H9 (cell line): ENCODE measurements at regions not wholly inside any gene's neighbourhood (a gene's known extent, or its start where the extent isn't known, plus 50 kb on each side); places are given as distances from the start of the nearest gene placed in this dataset.

Experiments
- DNase-seq: peaks from one replicate; pipeline ENCODE4 v3.0.0-alpha.2; 2017
- H2AFZ ChIP-seq: one replicate; pipeline ENCODE4 v1.6.1; 2013; ENCODE audit warnings: mild to moderate bottlenecking, low read length, control low read depth, moderate library complexity
- H2AK5ac ChIP-seq: 2 replicates; pipeline ENCODE4 v1.6.1; 2013; ENCODE audit warnings: low read length, control low read depth, mixed read lengths; ENCODE audit not compliant: insufficient read length
- H2BK120ac ChIP-seq: one replicate; pipeline ENCODE4 v1.6.1; 2013; ENCODE audit warnings: low read depth, mild to moderate bottlenecking, low read length, control low read depth, inconsistent platforms; ENCODE audit not compliant: poor library complexity, severe bottlenecking
- H2BK12ac ChIP-seq: 2 replicates; pipeline ENCODE4 v1.6.1; 2013; ENCODE audit warnings: low read length, control low read depth, mixed read lengths, low read depth; ENCODE audit not compliant: insufficient read length
- H2BK15ac ChIP-seq: 2 replicates; pipeline ENCODE4 v1.6.1; 2013; ENCODE audit warnings: low read depth, low read length, control low read depth
- H2BK20ac ChIP-seq: one replicate; pipeline ENCODE4 v1.6.1; 2013; ENCODE audit warnings: low read depth, mild to moderate bottlenecking, low read length, control low read depth, inconsistent platforms; ENCODE audit not compliant: poor library complexity, severe bottlenecking
- H2BK5ac ChIP-seq: 2 replicates; pipeline ENCODE4 v1.6.1; 2013; ENCODE audit warnings: low read length, control low read depth, mixed read lengths; ENCODE audit not compliant: insufficient read length
- H3K14ac ChIP-seq: 2 replicates; pipeline ENCODE4 v1.6.1; 2013; ENCODE audit warnings: low read length, control low read depth; ENCODE audit not compliant: insufficient read depth
- H3K18ac ChIP-seq: 2 replicates; pipeline ENCODE4 v1.6.1; 2013; ENCODE audit warnings: low read depth, mild to moderate bottlenecking, mixed read lengths, low read length, control low read depth; ENCODE audit not compliant: insufficient read length
- H3K23ac ChIP-seq: 2 replicates; pipeline ENCODE4 v1.6.1; 2013; ENCODE audit warnings: low read length, control low read depth, mixed read lengths, low read depth; ENCODE audit not compliant: insufficient read length
- H3K23me2 ChIP-seq: 2 replicates; pipeline ENCODE4 v1.6.1; 2013; ENCODE audit warnings: low read depth, mild to moderate bottlenecking, mixed read lengths, low read length, control low read depth; ENCODE audit not compliant: insufficient read length, poor library complexity, severe bottlenecking
- H3K27ac ChIP-seq: 2 replicates; pipeline ENCODE4 v1.5.1; 2013; ENCODE audit warnings: low read length, control low read depth, mixed read lengths, low read depth; ENCODE audit not compliant: insufficient read length
- H3K27me3 ChIP-seq: 2 replicates; pipeline ENCODE4 v1.6.1; 2013; ENCODE audit warnings: low read length, control low read depth, inconsistent platforms; ENCODE audit not compliant: insufficient read depth
- H3K4ac ChIP-seq: 2 replicates; pipeline ENCODE4 v1.6.1; 2013; ENCODE audit warnings: low read depth, mild to moderate bottlenecking, control low read depth, inconsistent platforms, low read length, moderate library complexity
- H3K4me1 ChIP-seq: 2 replicates; pipeline ENCODE4 v1.6.1; 2013; ENCODE audit warnings: low read length, control low read depth, inconsistent platforms; ENCODE audit not compliant: insufficient read depth
- H3K4me2 ChIP-seq: 2 replicates; pipeline ENCODE4 v1.6.1; 2013; ENCODE audit warnings: low read length, control low read depth, mixed read lengths; ENCODE audit not compliant: insufficient read length, insufficient read depth
- H3K56ac ChIP-seq: 2 replicates; pipeline ENCODE4 v1.6.1; 2013; ENCODE audit warnings: low read depth, mild to moderate bottlenecking, mixed read lengths, low read length, control low read depth; ENCODE audit not compliant: insufficient read length
- H3K79me1 ChIP-seq: 2 replicates; pipeline ENCODE4 v1.6.1; 2013; ENCODE audit warnings: low read depth, mild to moderate bottlenecking, moderate library complexity, low read length, control low read depth, inconsistent platforms; ENCODE audit not compliant: insufficient read depth, poor library complexity, severe bottlenecking
- H3K79me2 ChIP-seq: 2 replicates; pipeline ENCODE4 v1.6.1; 2013; ENCODE audit warnings: low read length, control low read depth, inconsistent platforms; ENCODE audit not compliant: insufficient read depth
- H3K9ac ChIP-seq: 2 replicates; pipeline ENCODE4 v1.6.1; 2013; ENCODE audit warnings: low read length, control low read depth, mixed read lengths; ENCODE audit not compliant: insufficient read length; ENCODE audit errors: extremely low read depth
- H3K9me3 ChIP-seq: one replicate; pipeline ENCODE4 v1.6.1; 2013; ENCODE audit warnings: low read depth, low read length, inconsistent platforms; ENCODE audit not compliant: control insufficient read depth
- H3T11ph ChIP-seq: one replicate; pipeline ENCODE4 v1.6.1; 2013; ENCODE audit warnings: mild to moderate bottlenecking, low read length, control low read depth, inconsistent platforms
- H4K20me1 ChIP-seq: one replicate; pipeline ENCODE4 v1.6.1; 2013; ENCODE audit not compliant: control insufficient read depth, insufficient read length, insufficient read depth
- H4K5ac ChIP-seq: 2 replicates; pipeline ENCODE4 v1.6.1; 2013; ENCODE audit warnings: low read depth, mild to moderate bottlenecking, mixed read lengths, low read length, control low read depth; ENCODE audit not compliant: insufficient read length
- H4K8ac ChIP-seq: replicated peaks from 2 replicates; pipeline ENCODE4 v1.6.1; 2013; ENCODE audit warnings: low read length, control low read depth, mixed read lengths, low read depth; ENCODE audit not compliant: insufficient read length
- H4K91ac ChIP-seq: 2 replicates; pipeline ENCODE4 v1.6.1; 2013; ENCODE audit warnings: low read depth, mild to moderate bottlenecking, moderate library complexity, mixed read lengths, low read length, control low read depth; ENCODE audit not compliant: insufficient read length
- H3K27ac Mint-ChIP-seq, 3 experiments: 2 replicates in 2 of 3; 3 replicates in 1 of 3; pipeline ENCODE4 v1.8.0; 2020 to 2021; ENCODE audit warnings: mixed read lengths in 3 of 3, mild to moderate bottlenecking in 1 of 3, moderate library complexity in 1 of 3
- H3K27me3 Mint-ChIP-seq: 2 replicates; pipeline ENCODE4 v1.8.0; 2021; ENCODE audit warnings: low read depth, mild to moderate bottlenecking, moderate library complexity, mixed read lengths
- H3K36me3 Mint-ChIP-seq, 3 experiments: 2 replicates in 2 of 3; 3 replicates in 1 of 3; pipeline ENCODE4 v1.8.0; 2020 to 2021; ENCODE audit warnings: low read depth in 3 of 3, mixed read lengths in 3 of 3; ENCODE audit not compliant: insufficient read depth in 1 of 3
- H3K4me1 Mint-ChIP-seq, 2 experiments: 2 replicates each; pipeline ENCODE4 v1.8.0; 2020; ENCODE audit warnings: mixed read lengths in 2 of 2
- H3K4me3 Mint-ChIP-seq, 2 experiments: 2 replicates in 1 of 2; 3 replicates in 1 of 2; pipeline ENCODE4 v1.8.0; 2020 to 2021; ENCODE audit warnings: mild to moderate bottlenecking in 2 of 2, mixed read lengths in 2 of 2, moderate library complexity in 1 of 2
- H3K9me3 Mint-ChIP-seq, 2 experiments: 2 replicates in 1 of 2; 3 replicates in 1 of 2; pipeline ENCODE4 v1.8.0; 2020; ENCODE audit warnings: mild to moderate bottlenecking in 2 of 2, mixed read lengths in 2 of 2, moderate library complexity in 1 of 2
- WGBS: extraction: QIAGEN DNeasy Blood & Tissue Kit; methylation state at CpG from one replicate; pipeline ENCODE4 v1.1.7; 2013; ENCODE audit warnings: missing lambda C conversion rate, low lambda C conversion rate, mixed read lengths; ENCODE audit not compliant: insufficient read length; ENCODE audit errors: extremely low coverage; 5-methylcytosine and 5-hydroxymethylcytosine counted together
- TF ChIP-seq, protein P1 (sequence below): fragments of 200-600 bp; sonication (generic); conservative IDR thresholded peaks from 3 replicates; pipeline ENCODE4 v1.8.0; 2021; ENCODE audit warnings: antibody characterized with exemption, mild to moderate bottlenecking

DNA sequence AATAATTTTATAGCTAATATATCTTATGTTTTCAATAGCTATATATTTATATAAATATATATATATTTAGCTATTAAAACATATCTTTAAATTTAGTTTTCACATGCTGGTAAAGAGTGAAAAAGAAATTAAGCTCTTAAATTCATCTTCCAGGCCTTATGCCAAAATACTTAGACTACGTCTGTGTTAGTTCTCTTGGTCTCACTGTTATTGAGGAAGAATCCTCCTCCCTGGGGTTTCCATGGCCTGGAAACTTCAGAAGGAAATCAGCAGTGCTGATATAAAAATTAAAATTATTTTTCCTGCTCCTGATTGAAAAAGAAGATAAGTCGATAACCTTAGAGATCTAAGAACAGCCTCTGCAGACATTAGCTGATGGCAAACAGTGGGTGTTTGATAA lies 225.1 kb upstream of the LMCD1 start:
- Mint-ChIP-seq H3K4me1 (peaks cover 29 to 30% of the 10 kb centered on the region in 2 experiments), H3K4me3 (no peak overlapping the region), H3K36me3 (peaks cover 0 to 6% (median 3%) of the 10 kb centered on the region in 3 experiments; a peak in 3 of 7 replicates), H3K27ac (no peak overlapping the region), H3K27me3 (no peaks in the 10 kb centered on the region), H3K9me3 (peaks cover 0 to 6% of the 10 kb centered on the region in 2 experiments; a peak in 4 of 5 replicates)
- Histone ChIP-seq H3K56ac (no peak overlapping the region), H2BK120ac (no peak overlapping the region), H2AK5ac (no peak overlapping the region), H2BK12ac (no peak overlapping the region), H3K9ac (no peak overlapping the region), H3K23ac (no peak overlapping the region), H3K23me2 (no peaks in the 10 kb centered on the region), H3K27me3 (no peaks in the 10 kb centered on the region), H4K91ac (no peak overlapping the region), H3K79me2 (no peaks in the 10 kb centered on the region), H4K5ac (no peak overlapping the region), H4K8ac (no peak overlapping the region), H2BK20ac (no peak overlapping the region), H3T11ph (no peak overlapping the region), H3K4me1 (peaks cover 13% of the 10 kb centered on the region; the same call in 1 of the 2 replicates), H2BK5ac (no peak overlapping the region), H4K20me1 (no peaks in the 10 kb centered on the region), H3K9me3 (no peaks in the 10 kb centered on the region), H3K4me2 (no peak overlapping the region), H3K79me1 (no peaks in the 10 kb centered on the region), H2BK15ac (no peak overlapping the region), H3K14ac (no peak overlapping the region), H3K18ac (no peak overlapping the region), H2AFZ (no peak overlapping the region), H3K27ac (no peak overlapping the region), H3K4ac (no peak overlapping the region)
- WGBS, result no CpG with 5 or more reads among the region's 2 CpGs
- TF ChIP-seq, protein P1, sequence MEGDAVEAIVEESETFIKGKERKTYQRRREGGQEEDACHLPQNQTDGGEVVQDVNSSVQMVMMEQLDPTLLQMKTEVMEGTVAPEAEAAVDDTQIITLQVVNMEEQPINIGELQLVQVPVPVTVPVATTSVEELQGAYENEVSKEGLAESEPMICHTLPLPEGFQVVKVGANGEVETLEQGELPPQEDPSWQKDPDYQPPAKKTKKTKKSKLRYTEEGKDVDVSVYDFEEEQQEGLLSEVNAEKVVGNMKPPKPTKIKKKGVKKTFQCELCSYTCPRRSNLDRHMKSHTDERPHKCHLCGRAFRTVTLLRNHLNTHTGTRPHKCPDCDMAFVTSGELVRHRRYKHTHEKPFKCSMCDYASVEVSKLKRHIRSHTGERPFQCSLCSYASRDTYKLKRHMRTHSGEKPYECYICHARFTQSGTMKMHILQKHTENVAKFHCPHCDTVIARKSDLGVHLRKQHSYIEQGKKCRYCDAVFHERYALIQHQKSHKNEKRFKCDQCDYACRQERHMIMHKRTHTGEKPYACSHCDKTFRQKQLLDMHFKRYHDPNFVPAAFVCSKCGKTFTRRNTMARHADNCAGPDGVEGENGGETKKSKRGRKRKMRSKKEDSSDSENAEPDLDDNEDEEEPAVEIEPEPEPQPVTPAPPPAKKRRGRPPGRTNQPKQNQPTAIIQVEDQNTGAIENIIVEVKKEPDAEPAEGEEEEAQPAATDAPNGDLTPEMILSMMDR, result no peak
- no peak for DNase-seq
